HFFc6 (cell line): ENCODE measurements at regions not wholly inside any gene's neighbourhood (a gene's known extent, or its start where the extent isn't known, plus 50 kb on each side); places are given as distances from the start of the nearest gene placed in this dataset.

Experiments used
- DNase-seq: peaks from one replicate; pipeline ENCODE4 v3.0.0-alpha.2; 2018
- H3K27ac Mint-ChIP-seq: 2 replicates; pipeline ENCODE4 v1.8.0; 2020; ENCODE audit warnings: mild to moderate bottlenecking, mixed read lengths
- H3K27me3 Mint-ChIP-seq: 2 replicates; pipeline ENCODE4 v1.8.0; 2021; ENCODE audit warnings: mild to moderate bottlenecking, moderate library complexity, mixed read lengths; ENCODE audit not compliant: insufficient read depth
- H3K36me3 Mint-ChIP-seq: 2 replicates; pipeline ENCODE4 v1.8.0; 2021; ENCODE audit warnings: low read depth, mixed read lengths
- H3K4me1 Mint-ChIP-seq: 2 replicates; pipeline ENCODE4 v1.8.0; 2020; ENCODE audit warnings: low read depth, mixed read lengths
- H3K4me3 Mint-ChIP-seq: 2 replicates; pipeline ENCODE4 v1.8.0; 2020; ENCODE audit warnings: mild to moderate bottlenecking, moderate library complexity, mixed read lengths
- H3K9me3 Mint-ChIP-seq: 2 replicates; pipeline ENCODE4 v1.8.0; 2020; ENCODE audit warnings: mild to moderate bottlenecking, mixed read lengths
- TF ChIP-seq, protein P1 (sequence below): fragments of 200-600 bp; sonication (generic); IDR thresholded peaks from 2 replicates; pipeline ENCODE4 v1.5.0; 2021; ENCODE audit warnings: antibody characterized with exemption, mild to moderate bottlenecking

DNA sequence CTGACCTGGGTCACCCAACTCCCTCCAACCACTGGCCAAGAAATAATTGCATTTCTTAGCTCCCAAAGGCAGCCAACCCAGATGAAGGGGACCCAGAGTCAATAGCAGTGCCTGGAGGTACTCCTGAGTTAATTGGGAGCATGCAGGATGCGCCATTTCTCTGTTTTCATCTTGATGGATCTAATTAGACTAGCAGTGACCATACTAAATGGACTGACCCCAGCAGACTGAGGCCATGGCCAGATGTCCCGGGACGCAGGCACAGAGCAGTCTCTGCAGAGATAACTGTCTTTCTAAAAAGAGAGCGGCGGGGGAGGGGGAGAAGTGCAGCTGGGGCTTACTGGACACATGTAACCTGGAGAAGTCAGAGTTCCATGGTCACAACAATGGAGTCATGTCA is 53.2 kb upstream of the CMKLR1 start:
- no peak overlapping the region for H3K4me3 Mint-ChIP-seq
- H3K9me3 Mint-ChIP-seq = peaks cover 36% of the 10 kb centered on the region
- H3K27ac Mint-ChIP-seq = no peak overlapping the region
- no peaks in the 10 kb centered on the region for H3K27me3 Mint-ChIP-seq
- H3K4me1 Mint-ChIP-seq = no peaks in the 10 kb centered on the region
- TF ChIP-seq, protein P1, sequence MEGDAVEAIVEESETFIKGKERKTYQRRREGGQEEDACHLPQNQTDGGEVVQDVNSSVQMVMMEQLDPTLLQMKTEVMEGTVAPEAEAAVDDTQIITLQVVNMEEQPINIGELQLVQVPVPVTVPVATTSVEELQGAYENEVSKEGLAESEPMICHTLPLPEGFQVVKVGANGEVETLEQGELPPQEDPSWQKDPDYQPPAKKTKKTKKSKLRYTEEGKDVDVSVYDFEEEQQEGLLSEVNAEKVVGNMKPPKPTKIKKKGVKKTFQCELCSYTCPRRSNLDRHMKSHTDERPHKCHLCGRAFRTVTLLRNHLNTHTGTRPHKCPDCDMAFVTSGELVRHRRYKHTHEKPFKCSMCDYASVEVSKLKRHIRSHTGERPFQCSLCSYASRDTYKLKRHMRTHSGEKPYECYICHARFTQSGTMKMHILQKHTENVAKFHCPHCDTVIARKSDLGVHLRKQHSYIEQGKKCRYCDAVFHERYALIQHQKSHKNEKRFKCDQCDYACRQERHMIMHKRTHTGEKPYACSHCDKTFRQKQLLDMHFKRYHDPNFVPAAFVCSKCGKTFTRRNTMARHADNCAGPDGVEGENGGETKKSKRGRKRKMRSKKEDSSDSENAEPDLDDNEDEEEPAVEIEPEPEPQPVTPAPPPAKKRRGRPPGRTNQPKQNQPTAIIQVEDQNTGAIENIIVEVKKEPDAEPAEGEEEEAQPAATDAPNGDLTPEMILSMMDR = no peak
- DNase-seq = no peak
- H3K36me3 Mint-ChIP-seq = no peaks in the 10 kb centered on the region; the same call in 1 of the 2 replicates

DNA sequence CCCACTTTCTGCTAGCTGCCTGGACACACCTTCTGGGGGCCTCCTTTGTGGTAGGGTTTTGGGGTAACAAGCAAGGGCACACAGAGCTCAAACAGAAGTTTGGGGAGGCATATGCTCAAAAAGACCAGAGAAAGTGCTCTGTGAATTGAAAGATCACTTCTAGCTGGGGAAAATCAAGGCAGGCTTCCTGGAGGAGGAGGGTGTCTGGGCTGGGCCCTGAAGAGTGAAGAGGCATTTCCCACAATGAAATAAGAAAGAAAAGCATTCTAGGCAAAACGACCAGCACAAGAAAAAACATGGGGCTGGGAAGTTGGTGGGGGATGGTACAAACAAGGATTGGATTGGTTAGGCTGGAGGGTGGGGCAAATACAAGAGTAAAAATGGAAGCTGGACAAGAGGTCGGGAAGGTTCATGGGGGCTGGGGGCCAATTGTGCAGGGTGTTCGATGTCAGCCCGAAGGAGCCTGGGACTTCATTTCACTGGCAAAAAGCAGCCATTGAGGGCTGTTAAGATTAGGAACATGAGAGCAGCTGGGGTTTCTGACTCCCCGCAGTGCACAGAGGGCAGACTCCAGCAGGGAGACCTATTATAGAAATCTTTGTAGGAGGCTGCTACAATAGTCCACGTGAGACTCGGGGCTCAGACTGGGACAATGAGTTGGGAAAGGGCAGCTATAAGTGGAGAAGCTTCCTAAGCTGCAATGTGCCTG is 51.5 kb upstream of the CMKLR1 start:
- TF ChIP-seq, protein P1 = no peak
- Mint-ChIP-seq H3K4me3 (no peak overlapping the region), H3K36me3 (peaks cover 4% of the 10 kb centered on the region; the same call in 1 of the 2 replicates), H3K9me3 (peaks cover 30% of the 10 kb centered on the region), H3K27ac (no peak overlapping the region), H3K4me1 (no peaks in the 10 kb centered on the region), H3K27me3 (no peaks in the 10 kb centered on the region)
- DNase-seq = no peak

- Mint-ChIP-seq H3K9me3 (peaks cover 39% of the 10 kb centered on the region), H3K27me3 (no peaks in the 10 kb centered on the region)
Measured at GRCh38 chr12:108389544-108389943, 50.4 kb upstream of the CMKLR1 start.

More at GRCh38 chr12:108389544-108389943, 50.4 kb upstream of the CMKLR1 start:
- no peak for DNase-seq
- TF ChIP-seq, protein P1 = no peak
- H3K4me1 Mint-ChIP-seq = no peaks in the 10 kb centered on the region
- H3K36me3 Mint-ChIP-seq = peaks cover 4% of the 10 kb centered on the region; the same call in 1 of the 2 replicates
- H3K4me3 Mint-ChIP-seq = no peak overlapping the region
- H3K27ac Mint-ChIP-seq = no peak overlapping the region
